ENCODE measurements at regions not wholly inside any gene's neighbourhood (a gene's known extent, or its start where the extent isn't known, plus 50 kb on each side); places are given as distances from the start of the nearest gene placed in this dataset.

- no peak for TF ChIP-seq CTCF (IDR thresholded peaks at IDR 0.05; ENCODE audit: insufficient read depth, low read depth, low read length, missing control alignments)
- peak; percentile 59 for DNase-seq (ENCODE audit: low read depth)
- H3K4me3 ChIP-seq (ENCODE audit: low read depth, low read length) = no peak overlapping the region
These were observed 692.9 kb downstream of the ZPLD1 start for GRCh38 chr3:103127737-103128136.

GRCh38 chr3:103134023-103134724 is 699.4 kb downstream of the ZPLD1 start:
- H3K4me3 ChIP-seq (ENCODE audit: low read depth, low read length) = no peak overlapping the region
- DNase-seq (ENCODE audit: low read depth) = no peak
- no peak for TF ChIP-seq CTCF (IDR thresholded peaks at IDR 0.05; ENCODE audit: insufficient read depth, low read depth, low read length, missing control alignments)

GRCh38 chr3:103136621-103137020 is 701.8 kb downstream of the ZPLD1 start:
- TF ChIP-seq CTCF (IDR thresholded peaks at IDR 0.05; ENCODE audit: insufficient read depth, low read depth, low read length, missing control alignments) = no peak

GRCh38 chr3:103137830-103138229 is 703.0 kb downstream of the ZPLD1 start:
- no peak for DNase-seq (ENCODE audit: low read depth)
- TF ChIP-seq CTCF (IDR thresholded peaks at IDR 0.05; ENCODE audit: insufficient read depth, low read depth, low read length, missing control alignments) = no peak
- H3K4me3 ChIP-seq (ENCODE audit: low read depth, low read length) = no peak overlapping the region

More at GRCh38 chr3:103136621-103137020, 701.8 kb downstream of the ZPLD1 start:
- no peak for DNase-seq (ENCODE audit: low read depth)
- H3K4me3 ChIP-seq (ENCODE audit: low read depth, low read length) = no peak overlapping the region

- no peak overlapping the region for H3K4me3 ChIP-seq (ENCODE audit: low read depth, low read length)
- no peak for TF ChIP-seq CTCF (IDR thresholded peaks at IDR 0.05; ENCODE audit: insufficient read depth, low read depth, low read length, missing control alignments)
- no peak for DNase-seq (ENCODE audit: low read depth)
These were observed 723.4 kb downstream of the ZPLD1 start for GRCh38 chr3:103158183-103158582.

GRCh38 chr3:103166890-103167289 is 732.1 kb downstream of the ZPLD1 start:
- no peak overlapping the region for H3K4me3 ChIP-seq (ENCODE audit: low read depth, low read length)
- DNase-seq (ENCODE audit: low read depth) = no peak
- no peak for TF ChIP-seq CTCF (IDR thresholded peaks at IDR 0.05; ENCODE audit: insufficient read depth, low read depth, low read length, missing control alignments)

GRCh38 chr3:103167850-103168249 is 733.0 kb downstream of the ZPLD1 start:
- DNase-seq (ENCODE audit: low read depth) = peak; percentile 23
- no peak for TF ChIP-seq CTCF (IDR thresholded peaks at IDR 0.05; ENCODE audit: insufficient read depth, low read depth, low read length, missing control alignments)

More at GRCh38 chr3:103167850-103168249, 733.0 kb downstream of the ZPLD1 start:
- H3K4me3 ChIP-seq (ENCODE audit: low read depth, low read length) = no peak overlapping the region
